AG09309 (cell line): ENCODE measurements at regions not wholly inside any gene's neighbourhood (a gene's known extent, or its start where the extent isn't known, plus 50 kb on each side); places are given as distances from the start of the nearest gene placed in this dataset.

ENCODE experiments used
- DNase-seq: peaks from one replicate; pipeline ENCODE4 v3.0.0-alpha.2; 2010; ENCODE audit warnings: low read depth
- H3K4me3 ChIP-seq: 2 replicates; pipeline ENCODE4 v1.5.1; 2011; ENCODE audit warnings: mild to moderate bottlenecking, low read depth, low read length, moderate library complexity; ENCODE audit not compliant: control insufficient read depth
- TF ChIP-seq, protein P1 (sequence below): IDR thresholded peaks from 2 replicates; pipeline ENCODE4 v1.5.1; 2011; ENCODE audit warnings: mild to moderate bottlenecking, low read depth, low read length, inconsistent platforms; ENCODE audit not compliant: insufficient read depth, control insufficient read depth; ENCODE audit errors: missing control alignments

DNA sequence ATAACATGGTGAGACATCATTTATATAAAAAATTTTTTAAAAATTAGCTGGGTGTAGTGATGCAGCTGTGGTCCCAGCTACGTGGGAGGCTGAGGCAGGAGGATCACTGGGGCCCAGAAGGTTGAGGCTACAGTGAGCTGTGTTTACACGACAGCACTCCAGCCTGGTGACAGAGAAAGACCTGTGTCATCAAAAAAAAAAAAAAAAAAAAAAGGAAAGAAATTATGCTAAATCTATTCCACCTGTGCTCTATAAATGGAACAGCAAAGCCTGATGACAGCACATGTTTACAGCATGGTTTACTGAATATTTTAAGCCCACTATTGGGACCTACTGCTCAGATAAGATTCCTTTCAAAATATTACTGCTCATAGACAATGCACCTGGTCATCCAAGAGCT is 217.6 kb downstream of the PRDM2 start:
- no peak overlapping the region for H3K4me3 ChIP-seq
- no peak for DNase-seq
- TF ChIP-seq, protein P1, sequence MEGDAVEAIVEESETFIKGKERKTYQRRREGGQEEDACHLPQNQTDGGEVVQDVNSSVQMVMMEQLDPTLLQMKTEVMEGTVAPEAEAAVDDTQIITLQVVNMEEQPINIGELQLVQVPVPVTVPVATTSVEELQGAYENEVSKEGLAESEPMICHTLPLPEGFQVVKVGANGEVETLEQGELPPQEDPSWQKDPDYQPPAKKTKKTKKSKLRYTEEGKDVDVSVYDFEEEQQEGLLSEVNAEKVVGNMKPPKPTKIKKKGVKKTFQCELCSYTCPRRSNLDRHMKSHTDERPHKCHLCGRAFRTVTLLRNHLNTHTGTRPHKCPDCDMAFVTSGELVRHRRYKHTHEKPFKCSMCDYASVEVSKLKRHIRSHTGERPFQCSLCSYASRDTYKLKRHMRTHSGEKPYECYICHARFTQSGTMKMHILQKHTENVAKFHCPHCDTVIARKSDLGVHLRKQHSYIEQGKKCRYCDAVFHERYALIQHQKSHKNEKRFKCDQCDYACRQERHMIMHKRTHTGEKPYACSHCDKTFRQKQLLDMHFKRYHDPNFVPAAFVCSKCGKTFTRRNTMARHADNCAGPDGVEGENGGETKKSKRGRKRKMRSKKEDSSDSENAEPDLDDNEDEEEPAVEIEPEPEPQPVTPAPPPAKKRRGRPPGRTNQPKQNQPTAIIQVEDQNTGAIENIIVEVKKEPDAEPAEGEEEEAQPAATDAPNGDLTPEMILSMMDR = no peak

DNA sequence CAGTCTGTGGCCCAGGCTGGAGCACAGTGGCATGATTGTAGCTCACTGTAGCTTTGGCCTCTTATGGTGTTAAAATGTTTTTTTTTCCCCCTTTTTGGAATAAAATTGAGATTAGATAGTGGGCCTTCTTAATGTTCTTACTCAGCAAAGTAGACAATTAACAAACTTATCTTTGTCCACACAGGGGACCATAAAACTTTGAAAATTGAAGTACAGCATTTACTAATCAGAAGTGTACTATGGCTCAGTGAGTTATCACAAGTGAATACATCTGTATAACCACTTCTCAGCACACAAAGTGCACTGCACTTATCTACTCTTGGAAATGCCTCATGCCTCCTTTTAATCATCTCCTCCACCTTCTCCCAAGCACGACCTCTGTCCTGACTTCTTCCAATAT is 218.9 kb downstream of the PRDM2 start:
- TF ChIP-seq, protein P1 = no peak
- DNase-seq = no peak

DNA sequence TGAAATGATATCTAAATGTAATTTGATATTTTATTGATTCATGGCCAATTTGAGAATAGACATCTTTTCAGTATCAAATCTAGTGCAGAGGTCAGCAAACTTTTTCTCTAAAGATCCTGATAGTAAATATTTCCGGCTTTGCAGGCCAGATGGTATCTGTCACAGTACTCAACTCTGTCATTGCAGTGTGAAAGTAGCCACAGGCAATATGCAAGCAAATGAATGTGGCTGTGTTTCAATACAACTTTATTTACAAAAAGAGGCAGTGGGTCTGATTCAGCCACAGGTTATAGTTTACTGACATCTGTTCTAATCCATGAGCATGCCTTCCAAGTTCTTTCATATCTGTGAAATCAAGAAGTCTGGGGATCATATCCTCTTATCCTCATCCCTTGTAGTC is 221.2 kb downstream of the PRDM2 start:
- DNase-seq = no peak
- no peak overlapping the region for H3K4me3 ChIP-seq
- TF ChIP-seq, protein P1 = no peak

More for the DNA sequence above, 218.9 kb downstream of the PRDM2 start:
- no peak overlapping the region for H3K4me3 ChIP-seq

DNA sequence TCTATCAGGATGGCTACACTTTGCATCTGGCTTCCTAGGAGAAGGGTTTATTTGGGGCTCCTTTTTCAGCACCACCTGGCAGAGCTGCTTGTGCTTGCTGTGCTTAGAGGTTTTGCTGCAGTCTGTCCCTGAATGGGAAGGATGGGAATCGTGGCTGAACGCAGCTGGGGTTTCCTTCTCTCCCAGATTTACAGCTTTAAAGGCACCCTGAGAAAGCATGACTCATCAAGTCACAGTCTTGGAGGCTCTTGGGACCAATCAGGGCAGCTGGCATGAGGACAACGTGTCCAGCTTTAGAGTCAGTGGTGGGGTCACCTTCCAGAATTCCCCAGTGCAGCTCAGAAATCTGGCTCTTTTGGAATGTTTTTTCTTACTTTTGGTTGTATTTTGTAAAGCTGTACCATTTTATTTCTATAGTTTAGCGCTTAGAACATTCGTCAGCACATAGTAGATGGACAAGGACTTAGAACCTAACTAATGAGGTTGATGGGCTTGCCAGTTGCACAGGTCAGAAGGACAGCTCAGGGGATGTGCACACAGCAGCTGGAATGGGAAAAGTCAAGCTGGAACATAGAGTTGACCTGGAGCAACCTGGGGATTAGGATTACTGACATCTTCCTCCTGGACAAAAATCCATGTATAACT is 222.6 kb downstream of the PRDM2 start:
- TF ChIP-seq, protein P1 = no peak
- H3K4me3 ChIP-seq = no peak overlapping the region
- DNase-seq = no peak

DNA sequence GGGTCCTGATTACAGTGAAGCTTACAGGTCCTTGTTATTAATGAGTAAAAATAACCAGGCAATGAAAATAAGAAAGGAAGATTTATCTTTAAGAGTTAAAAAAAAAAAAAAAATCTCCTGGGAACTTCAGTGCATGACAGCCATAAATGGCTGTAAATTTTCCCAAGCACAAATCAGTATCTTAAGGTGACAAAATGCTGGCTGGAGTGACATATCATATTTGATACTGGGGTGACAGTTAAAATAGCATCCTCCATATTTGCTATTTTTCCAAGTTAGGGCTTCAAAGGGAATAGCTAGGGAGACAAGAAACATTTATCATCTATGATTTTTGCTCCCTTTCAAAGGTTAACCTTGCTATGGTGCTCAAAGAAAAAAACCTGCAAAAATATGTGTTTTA is 226.6 kb downstream of the PRDM2 start:
- DNase-seq = no peak
- TF ChIP-seq, protein P1 = no peak

DNA sequence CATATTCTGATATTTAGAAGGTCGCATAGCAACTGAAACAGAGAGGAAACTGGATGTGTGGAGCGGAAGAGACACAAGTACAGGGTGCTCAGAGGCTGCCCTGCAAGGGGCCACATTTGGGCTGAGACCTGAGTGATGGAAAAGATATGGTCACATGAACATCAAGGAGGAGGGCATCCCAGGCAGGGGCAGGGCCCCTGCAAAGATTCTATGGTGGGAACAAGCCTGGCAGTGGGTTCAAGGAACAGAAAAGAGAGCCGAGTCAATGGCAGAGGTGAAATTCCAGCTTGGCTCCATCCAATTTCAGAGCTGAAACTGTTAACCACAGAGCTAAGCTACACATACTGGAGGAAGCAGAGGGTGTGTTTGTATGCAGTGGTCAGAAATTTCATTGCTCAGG is 227.7 kb downstream of the PRDM2 start:
- DNase-seq = no peak
- TF ChIP-seq, protein P1 = no peak
- H3K4me3 ChIP-seq = no peak overlapping the region

More for the DNA sequence above, 226.6 kb downstream of the PRDM2 start:
- no peak overlapping the region for H3K4me3 ChIP-seq

DNA sequence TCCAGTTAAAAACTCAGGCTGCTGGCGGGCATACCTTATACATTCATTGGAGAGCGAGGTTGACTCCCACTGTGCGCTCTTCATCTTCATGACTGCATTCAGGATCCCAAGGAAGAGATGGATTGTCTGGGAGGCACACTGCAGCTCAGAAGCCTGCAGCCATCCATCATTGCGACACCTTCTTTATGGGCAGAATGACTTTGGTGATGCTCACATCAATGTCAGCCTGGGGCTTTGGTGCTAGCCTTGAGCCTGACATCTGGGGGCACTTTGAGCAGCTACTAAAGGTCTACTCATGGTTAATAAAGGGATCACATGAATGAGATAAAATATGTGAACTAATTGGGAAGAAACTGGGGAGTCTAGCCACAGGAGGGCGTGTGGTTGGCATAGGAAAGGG is 229.3 kb downstream of the PRDM2 start:
- TF ChIP-seq, protein P1 = no peak
- H3K4me3 ChIP-seq = no peak overlapping the region
- no peak for DNase-seq
